ENCODE measurements at regions not wholly inside any gene's neighbourhood (a gene's known extent, or its start where the extent isn't known, plus 50 kb on each side); places are given as distances from the start of the nearest gene placed in this dataset.

DNA sequence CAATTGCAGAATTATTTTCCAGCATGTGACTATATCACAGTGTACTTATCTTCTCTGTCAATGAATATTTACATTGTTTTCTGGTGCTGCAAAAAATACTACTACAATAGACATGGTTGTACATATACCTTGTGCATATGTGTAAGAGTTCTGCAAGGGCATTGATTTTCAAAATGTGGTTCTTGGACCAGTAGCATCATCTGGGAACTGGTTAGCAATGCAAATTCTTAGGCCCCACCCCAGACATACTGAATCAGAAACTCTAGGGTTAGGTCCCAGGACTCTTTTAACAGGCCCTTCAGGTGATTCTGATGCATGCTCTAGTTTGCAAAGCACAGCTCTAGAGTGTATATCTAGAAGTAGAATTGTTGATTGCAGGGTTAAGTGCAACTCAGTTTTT, 292.3 kb downstream of the ZNF621 start:
- TF ChIP-seq EZH2 (IDR thresholded peaks at IDR 0.05; ENCODE audit: insufficient read depth, low read length) (no peak), CTCF (IDR thresholded peaks at IDR 0.05; ENCODE audit: insufficient read depth, low read depth, low read length) (no peak)
